Endothelial cell of umbilical vein (primary cell): ENCODE measurements at regions not wholly inside any gene's neighbourhood (a gene's known extent, or its start where the extent isn't known, plus 50 kb on each side); places are given as distances from the start of the nearest gene placed in this dataset.

ENCODE experiments used
- BruUV-seq: library from RNA; stranded (reverse); fragments of 400-500 nt; replicated peaks from 2 replicates; lab custom pipeline; 2021; lab: Mats Ljungman, UMichigan
- CTCF ChIA-PET: fragments of 300-600, 350-600 bp; sonication (Branson Sonifier 250); formaldehyde crosslinking; loops from one replicate; lab custom pipeline; 2021; ENCODE audit warnings: antibody characterized with exemption, inconsistent platforms; lab: Charles Lee
- POLR2A ChIA-PET: fragments of 300-600, 350-600 bp; sonication (Branson Sonifier 250); formaldehyde crosslinking; loops from one replicate; lab custom pipeline; 2021; ENCODE audit warnings: antibody characterized with exemption, inconsistent platforms; lab: Charles Lee
- DNase-seq: peaks from one replicate; pipeline ENCODE4 v3.0.0-alpha.2; 2011; ENCODE audit warnings: low read depth, low spot score
- FAIRE-seq: peaks from 2 replicates; lab custom pipeline; 2011; peaks lifted over from hg19 to GRCh38; lab: Jason Lieb, UNC
- H2AFZ ChIP-seq: 2 replicates; pipeline ENCODE4 v1.6.0; 2012; ENCODE audit warnings: low read depth, low read length, control low read depth, inconsistent platforms
- H3K27ac ChIP-seq: 2 replicates; pipeline ENCODE4 v1.5.1; 2011; ENCODE audit warnings: low read depth, mild to moderate bottlenecking, control low read depth, low read length, moderate library complexity; ENCODE audit not compliant: insufficient read depth
- H3K27me3 ChIP-seq, 2 experiments: 2 replicates each; pipeline versions ENCODE4 v1.6.0 to v1.6.1; 2011; ENCODE audit warnings: low read length in 2 of 2, mixed read lengths in 1 of 2; ENCODE audit not compliant: control insufficient read depth in 2 of 2, insufficient read depth in 2 of 2
- H3K36me3 ChIP-seq, 2 experiments: 2 replicates in 1 of 2; 3 replicates in 1 of 2; pipeline ENCODE4 v1.5.1; 2011; ENCODE audit warnings: low read length in 2 of 2, mild to moderate bottlenecking in 1 of 2, moderate library complexity in 1 of 2; ENCODE audit not compliant: control insufficient read depth in 2 of 2, insufficient read depth in 2 of 2; ENCODE audit errors: extremely low read depth in 1 of 2
- H3K4me1 ChIP-seq: 3 replicates; pipeline ENCODE4 v1.5.1; 2011; ENCODE audit warnings: mild to moderate bottlenecking, low read length; ENCODE audit not compliant: control insufficient read depth, insufficient read depth; ENCODE audit errors: extremely low read depth
- H3K4me2 ChIP-seq: 2 replicates; pipeline ENCODE4 v1.6.1; 2011; ENCODE audit warnings: low read length, control low read depth, mixed read lengths; ENCODE audit not compliant: insufficient read depth
- H3K4me3 ChIP-seq, 3 experiments: fragments of 200-600 bp in 1 of 3; sonication (generic), shearing (Covaris generic) in 1 of 3; replicated peaks in 1 of 3; 2 replicates each; pipeline ENCODE4 v1.5.1; 2011 to 2016; ENCODE audit warnings: control low read depth in 3 of 3, low read length in 3 of 3, mild to moderate bottlenecking in 2 of 3, inconsistent platforms in 1 of 3, low read depth in 1 of 3, moderate library complexity in 1 of 3; ENCODE audit not compliant: insufficient read depth in 1 of 3
- H3K79me2 ChIP-seq: 2 replicates; pipeline ENCODE4 v1.6.0; 2012; ENCODE audit warnings: low read length, inconsistent platforms; ENCODE audit not compliant: control insufficient read depth, insufficient read depth
- H3K9ac ChIP-seq: replicated peaks from 2 replicates; pipeline ENCODE3; 2011; ENCODE audit warnings: low read length, control low read depth; ENCODE audit not compliant: insufficient read depth; ENCODE audit errors: extremely low read depth
- H3K9me1 ChIP-seq: replicated peaks from 3 replicates; pipeline ENCODE4 v1.6.0; 2011; ENCODE audit warnings: mild to moderate bottlenecking, low read length; ENCODE audit not compliant: control insufficient read depth, insufficient read depth; ENCODE audit errors: extremely low read depth
- H3K9me3 ChIP-seq: replicated peaks from 2 replicates; pipeline ENCODE4 v1.5.1; 2012; ENCODE audit warnings: low read length, inconsistent platforms; ENCODE audit not compliant: control insufficient read depth, insufficient read depth
- H4K20me1 ChIP-seq: replicated peaks from 2 replicates; pipeline ENCODE3; 2011; ENCODE audit warnings: mild to moderate bottlenecking, low read length; ENCODE audit not compliant: control insufficient read depth, insufficient read depth; ENCODE audit errors: extremely low read depth
- EZH2 ChIP-seq: IDR thresholded peaks from 2 replicates; pipeline ENCODE4 v1.6.1; 2012; ENCODE audit warnings: borderline replicate concordance, low read depth, mild to moderate bottlenecking, moderate library complexity, low read length, inconsistent platforms; ENCODE audit not compliant: severe bottlenecking
- FOS ChIP-seq: IDR thresholded peaks from 2 replicates; pipeline ENCODE4 v1.6.1; 2011; ENCODE audit warnings: mild to moderate bottlenecking, low read length, moderate library complexity, borderline replicate concordance; ENCODE audit not compliant: insufficient read depth
- GATA2 ChIP-seq: IDR thresholded peaks from 2 replicates; pipeline ENCODE4 v1.7.0; 2011; ENCODE audit warnings: low read depth, mild to moderate bottlenecking, moderate library complexity, mixed read lengths, low read length; ENCODE audit not compliant: insufficient read length, insufficient read depth
- JUN ChIP-seq: IDR thresholded peaks from 2 replicates; pipeline ENCODE4 v1.6.1; 2011; ENCODE audit warnings: borderline replicate concordance, low read depth; ENCODE audit not compliant: insufficient read length, insufficient read depth
- MYC ChIP-seq: IDR thresholded peaks from one replicate; pipeline ENCODE4 v1.6.1; 2011; ENCODE audit warnings: mild to moderate bottlenecking, low read depth, low read length
- POLR2A ChIP-seq: IDR thresholded peaks from 2 replicates; pipeline ENCODE4 v1.6.1; 2012; ENCODE audit warnings: low read depth, mild to moderate bottlenecking, control low read depth, low read length
- POLR2AphosphoS5 ChIP-seq: IDR thresholded peaks from 2 replicates; pipeline ENCODE4 v1.6.1; 2012; ENCODE audit warnings: low read depth, mild to moderate bottlenecking, control low read depth, low read length, moderate library complexity; ENCODE audit not compliant: insufficient read depth
- dilution Hi-C: fragments of 300-500 bp; cut with MboI; formaldehyde crosslinking; loops from one replicate; pipeline ENCODE4 v1.15.0; 2019; ENCODE audit warnings: low sequenced_read_pairs; ENCODE audit not compliant: extremely low pct_ligation_motif_present
- intact Hi-C: fragments of 100-400 bp; cut with micrococcal nuclease; formaldehyde crosslinking; loops from one replicate; pipeline ENCODE4 v1.10.0; 2022
- TF ChIP-seq, protein P1 (sequence below): IDR thresholded peaks from 2 replicates; pipeline ENCODE4 v1.6.1; 2011; ENCODE audit not compliant: insufficient read depth, insufficient read length
- TF ChIP-seq, protein P2 (sequence below), 2 donors: IDR thresholded peaks; 1 replicate in 1 of 2; 2 replicates in 1 of 2; pipeline ENCODE4 v1.5.1; 2011; ENCODE audit warnings: low read length in 2 of 2, mild to moderate bottlenecking in 2 of 2, moderate library complexity in 2 of 2, control low read depth in 1 of 2, inconsistent platforms in 1 of 2, low read depth in 1 of 2; ENCODE audit not compliant: insufficient read depth in 1 of 2; ENCODE audit errors: extremely low read depth in 1 of 2

DNA sequence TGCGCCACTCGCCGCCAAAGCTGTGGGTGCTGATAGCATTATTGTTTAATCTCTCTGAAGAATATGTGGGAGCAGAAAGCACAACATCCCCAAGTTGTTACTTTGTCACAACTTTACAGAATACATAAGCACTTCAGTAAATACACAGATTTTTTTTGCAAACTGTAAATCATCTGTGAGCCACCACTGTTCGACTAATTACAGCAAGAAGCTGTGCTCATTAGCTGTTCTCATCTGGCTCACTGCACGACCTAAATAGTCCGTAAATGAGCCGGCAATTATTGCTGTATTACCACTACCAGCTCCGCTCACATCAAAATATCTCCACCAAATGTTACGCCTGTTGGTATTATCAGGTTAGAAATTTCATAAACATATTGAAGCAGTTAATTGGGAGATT is 228.9 kb upstream of the PRKD1 start:
- TF ChIP-seq, protein P1, sequence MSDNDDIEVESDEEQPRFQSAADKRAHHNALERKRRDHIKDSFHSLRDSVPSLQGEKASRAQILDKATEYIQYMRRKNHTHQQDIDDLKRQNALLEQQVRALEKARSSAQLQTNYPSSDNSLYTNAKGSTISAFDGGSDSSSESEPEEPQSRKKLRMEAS: no peak
- TF ChIP-seq POLR2A (no peak), JUN (no peak), GATA2 (no peak)
- Histone ChIP-seq H3K4me3 (no peak overlapping the region), H3K27ac (no peak overlapping the region), H3K9me3 (no peaks in the 10 kb centered on the region), H3K4me2 (no peak overlapping the region), H3K9ac (no peak overlapping the region), H3K27me3 (no peaks in the 10 kb centered on the region), H3K9me1 (no peaks in the 10 kb centered on the region), H3K79me2 (no peaks in the 10 kb centered on the region), H2AFZ (no peak overlapping the region), H3K36me3 (no peaks in the 10 kb centered on the region), H4K20me1 (no peaks in the 10 kb centered on the region), H3K4me1 (no peaks in the 10 kb centered on the region)
- dilution Hi-C loops: no loop called here
- BruUV-seq: no TSS peak
- DNase-seq: no peak
- FAIRE-seq: no peak
- intact Hi-C loops: no loop called here
- ChIA-PET CTCF (no interaction called here), POLR2A (no interaction called here)

DNA sequence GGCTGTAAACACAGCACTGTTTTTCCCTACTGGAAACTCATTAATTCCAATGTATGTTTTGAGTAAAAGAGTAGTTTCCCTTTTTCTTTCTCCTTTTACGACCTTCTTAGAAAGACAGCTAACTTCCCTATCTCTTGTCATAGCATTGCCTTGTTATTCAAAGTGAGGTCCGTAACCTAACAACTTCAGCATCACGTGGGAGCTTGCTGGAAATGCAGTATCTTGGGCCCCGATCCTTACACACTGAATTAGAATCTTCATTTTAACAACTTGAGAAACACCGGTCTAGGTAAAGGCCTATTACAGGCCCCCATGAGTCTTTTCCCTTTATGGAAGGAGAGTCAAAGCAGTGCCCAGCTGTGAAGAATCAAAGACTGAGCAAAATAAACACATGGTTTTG is 230.7 kb upstream of the PRKD1 start:
- H3K36me3 ChIP-seq: no peaks in the 10 kb centered on the region
- dilution Hi-C loops (no loop called here), intact Hi-C loops (no loop called here)
- H3K27me3 ChIP-seq: no peaks in the 10 kb centered on the region
- no peaks in the 10 kb centered on the region for H3K79me2 ChIP-seq
- ChIA-PET POLR2A (no interaction called here), CTCF (no interaction called here)
- no peak for FAIRE-seq
- H3K9ac ChIP-seq: no peak overlapping the region
- no peak overlapping the region for H3K27ac ChIP-seq
- no peak overlapping the region for H2AFZ ChIP-seq
- no peak overlapping the region for H3K4me3 ChIP-seq
- H3K9me1 ChIP-seq: no peaks in the 10 kb centered on the region
- no peaks in the 10 kb centered on the region for H4K20me1 ChIP-seq
- H3K4me2 ChIP-seq: no peak overlapping the region
- no TSS peak for BruUV-seq
- H3K4me1 ChIP-seq: no peaks in the 10 kb centered on the region
- TF ChIP-seq POLR2A (no peak), POLR2AphosphoS5 (no peak), EZH2 (no peak), GATA2 (no peak), MYC (no peak), FOS (no peak), JUN (no peak)
- TF ChIP-seq, protein P1: no peak
- TF ChIP-seq, protein P2, sequence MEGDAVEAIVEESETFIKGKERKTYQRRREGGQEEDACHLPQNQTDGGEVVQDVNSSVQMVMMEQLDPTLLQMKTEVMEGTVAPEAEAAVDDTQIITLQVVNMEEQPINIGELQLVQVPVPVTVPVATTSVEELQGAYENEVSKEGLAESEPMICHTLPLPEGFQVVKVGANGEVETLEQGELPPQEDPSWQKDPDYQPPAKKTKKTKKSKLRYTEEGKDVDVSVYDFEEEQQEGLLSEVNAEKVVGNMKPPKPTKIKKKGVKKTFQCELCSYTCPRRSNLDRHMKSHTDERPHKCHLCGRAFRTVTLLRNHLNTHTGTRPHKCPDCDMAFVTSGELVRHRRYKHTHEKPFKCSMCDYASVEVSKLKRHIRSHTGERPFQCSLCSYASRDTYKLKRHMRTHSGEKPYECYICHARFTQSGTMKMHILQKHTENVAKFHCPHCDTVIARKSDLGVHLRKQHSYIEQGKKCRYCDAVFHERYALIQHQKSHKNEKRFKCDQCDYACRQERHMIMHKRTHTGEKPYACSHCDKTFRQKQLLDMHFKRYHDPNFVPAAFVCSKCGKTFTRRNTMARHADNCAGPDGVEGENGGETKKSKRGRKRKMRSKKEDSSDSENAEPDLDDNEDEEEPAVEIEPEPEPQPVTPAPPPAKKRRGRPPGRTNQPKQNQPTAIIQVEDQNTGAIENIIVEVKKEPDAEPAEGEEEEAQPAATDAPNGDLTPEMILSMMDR (IDR thresholded peaks at IDR 0.05; ENCODE audit: extremely low read depth in 1 of 2, insufficient read depth in 1 of 2, low read depth in 1 of 2, low read length in 2 of 2): no peak
- no peaks in the 10 kb centered on the region for H3K9me3 ChIP-seq
- no peak for DNase-seq
